ENCODE measurements at regions not wholly inside any gene's neighbourhood (a gene's known extent, or its start where the extent isn't known, plus 50 kb on each side); places are given as distances from the start of the nearest gene placed in this dataset.

- no peak for TF ChIP-seq POLR2A (IDR thresholded peaks at IDR 0.05)
- TF ChIP-seq, protein P1, sequence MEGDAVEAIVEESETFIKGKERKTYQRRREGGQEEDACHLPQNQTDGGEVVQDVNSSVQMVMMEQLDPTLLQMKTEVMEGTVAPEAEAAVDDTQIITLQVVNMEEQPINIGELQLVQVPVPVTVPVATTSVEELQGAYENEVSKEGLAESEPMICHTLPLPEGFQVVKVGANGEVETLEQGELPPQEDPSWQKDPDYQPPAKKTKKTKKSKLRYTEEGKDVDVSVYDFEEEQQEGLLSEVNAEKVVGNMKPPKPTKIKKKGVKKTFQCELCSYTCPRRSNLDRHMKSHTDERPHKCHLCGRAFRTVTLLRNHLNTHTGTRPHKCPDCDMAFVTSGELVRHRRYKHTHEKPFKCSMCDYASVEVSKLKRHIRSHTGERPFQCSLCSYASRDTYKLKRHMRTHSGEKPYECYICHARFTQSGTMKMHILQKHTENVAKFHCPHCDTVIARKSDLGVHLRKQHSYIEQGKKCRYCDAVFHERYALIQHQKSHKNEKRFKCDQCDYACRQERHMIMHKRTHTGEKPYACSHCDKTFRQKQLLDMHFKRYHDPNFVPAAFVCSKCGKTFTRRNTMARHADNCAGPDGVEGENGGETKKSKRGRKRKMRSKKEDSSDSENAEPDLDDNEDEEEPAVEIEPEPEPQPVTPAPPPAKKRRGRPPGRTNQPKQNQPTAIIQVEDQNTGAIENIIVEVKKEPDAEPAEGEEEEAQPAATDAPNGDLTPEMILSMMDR (IDR thresholded peaks at IDR 0.05), result no peak
- no peak for TF ChIP-seq EP300 (IDR thresholded peaks at IDR 0.05)
- TF ChIP-seq POLR2AphosphoS5 (IDR thresholded peaks at IDR 0.05), result no peak
These were observed 140.5 kb upstream of the SRRM4 start for GRCh38 chr12:118840878-118841277.

Measured in sigmoid colon (tissue), 4 donors.